Fibroblast of pulmonary artery (primary cell): ENCODE measurements at regions not wholly inside any gene's neighbourhood (a gene's known extent, or its start where the extent isn't known, plus 50 kb on each side); places are given as distances from the start of the nearest gene placed in this dataset.

Source experiments
- DNase-seq: peaks from one replicate; pipeline ENCODE4 v3.0.0-alpha.2; 2010; ENCODE audit warnings: low read depth
- H3K4me3 ChIP-seq: replicated peaks from 2 replicates; pipeline ENCODE4 v1.5.1; 2011; ENCODE audit warnings: low read depth, mild to moderate bottlenecking, control low read depth, low read length, moderate library complexity
- CTCF ChIP-seq: IDR thresholded peaks from 2 replicates; pipeline ENCODE4 v1.5.1; 2011; ENCODE audit warnings: mild to moderate bottlenecking, control low read depth, low read length, inconsistent platforms; ENCODE audit errors: missing control alignments

GRCh38 chr17:73785958-73786743 is 141.9 kb upstream of the SDK2 start:
- DNase-seq, result no peak
- no peak overlapping the region for H3K4me3 ChIP-seq
- no peak for TF ChIP-seq CTCF

GRCh38 chr17:73787076-73788059 is 143.1 kb upstream of the SDK2 start:
- no peak for TF ChIP-seq CTCF
- DNase-seq, result no peak
- no peak overlapping the region for H3K4me3 ChIP-seq

GRCh38 chr17:73788111-73788510 is 143.9 kb upstream of the SDK2 start:
- no peak overlapping the region for H3K4me3 ChIP-seq
- no peak for TF ChIP-seq CTCF
- no peak for DNase-seq

- TF ChIP-seq CTCF, result no peak
- no peak for DNase-seq
- H3K4me3 ChIP-seq, result no peak overlapping the region
These were observed 146.9 kb upstream of the SDK2 start for GRCh38 chr17:73791121-73791520.

- no peak for DNase-seq
- H3K4me3 ChIP-seq, result no peak overlapping the region
- no peak for TF ChIP-seq CTCF
These were observed 147.4 kb upstream of the SDK2 start for GRCh38 chr17:73791631-73792030.

- TF ChIP-seq CTCF, result no peak
- H3K4me3 ChIP-seq, result no peak overlapping the region
- DNase-seq, result no peak
These were observed 148.7 kb upstream of the SDK2 start for GRCh38 chr17:73792994-73793393.
